ENCODE measurements at regions not wholly inside any gene's neighbourhood (a gene's known extent, or its start where the extent isn't known, plus 50 kb on each side); places are given as distances from the start of the nearest gene placed in this dataset.
A peak's percentile ranks its signal among the peaks of the same experiment; 100 is the strongest.

GRCh38 chr5:172571413-172571812, 69.7 kb upstream of the NEURL1B start:
- no peaks in the 10 kb centered on the region for H3K79me2 ChIP-seq
- H3K27ac ChIP-seq = no peak overlapping the region
- no peak overlapping the region for H3K4me3 ChIP-seq (ENCODE audit: low read depth, low read length)
- H3K4me2 ChIP-seq (ENCODE audit: low read length) = no peak overlapping the region
- H3K36me3 ChIP-seq (ENCODE audit: control insufficient read depth, insufficient read depth, low read length) = no peaks in the 10 kb centered on the region
- no peak overlapping the region for H3K9ac ChIP-seq
- H3K27me3 ChIP-seq (ENCODE audit: control insufficient read depth, insufficient read depth, low read length) = no peaks in the 10 kb centered on the region
- no peak for TF ChIP-seq CTCF (IDR thresholded peaks at IDR 0.05)
- no peaks in the 10 kb centered on the region for H3K9me3 ChIP-seq (ENCODE audit: control insufficient read depth, low read length)
- H2AFZ ChIP-seq = no peak overlapping the region
- peaks cover 2% of the 10 kb centered on the region for H3K4me1 ChIP-seq

- H3K36me3 ChIP-seq (ENCODE audit: control insufficient read depth, insufficient read depth, low read length) = no peaks in the 10 kb centered on the region
- no peak overlapping the region for H3K9ac ChIP-seq
- H3K4me3 ChIP-seq (ENCODE audit: low read depth, low read length) = no peak overlapping the region
- H3K4me1 ChIP-seq = peaks cover 2% of the 10 kb centered on the region
- H3K4me2 ChIP-seq (ENCODE audit: low read length) = no peak overlapping the region
- no peak overlapping the region for H3K27ac ChIP-seq
- peak overlapping the region; percentile 36 for H2AFZ ChIP-seq
- H3K9me3 ChIP-seq (ENCODE audit: control insufficient read depth, low read length) = no peaks in the 10 kb centered on the region
- H3K27me3 ChIP-seq (ENCODE audit: control insufficient read depth, insufficient read depth, low read length) = no peaks in the 10 kb centered on the region
- no peaks in the 10 kb centered on the region for H3K79me2 ChIP-seq
- TF ChIP-seq CTCF (IDR thresholded peaks at IDR 0.05) = no peak
Observed at GRCh38 chr5:172570594-172571334, 70.3 kb upstream of the NEURL1B start.

GRCh38 chr5:172569861-172570558, 71.1 kb upstream of the NEURL1B start:
- Histone ChIP-seq H3K27me3 (ENCODE audit: control insufficient read depth, insufficient read depth, low read length) (no peaks in the 10 kb centered on the region), H2AFZ (peak overlapping the region; percentile 36), H3K9me3 (ENCODE audit: control insufficient read depth, low read length) (no peaks in the 10 kb centered on the region), H3K9ac (no peak overlapping the region), H3K36me3 (ENCODE audit: control insufficient read depth, insufficient read depth, low read length) (no peaks in the 10 kb centered on the region), H3K4me2 (ENCODE audit: low read length) (no peak overlapping the region), H3K4me1 (peaks cover 2% of the 10 kb centered on the region), H3K79me2 (no peaks in the 10 kb centered on the region), H3K27ac (no peak overlapping the region), H3K4me3 (ENCODE audit: low read depth, low read length) (no peak overlapping the region)
- TF ChIP-seq CTCF (IDR thresholded peaks at IDR 0.05) = no peak

DNA sequence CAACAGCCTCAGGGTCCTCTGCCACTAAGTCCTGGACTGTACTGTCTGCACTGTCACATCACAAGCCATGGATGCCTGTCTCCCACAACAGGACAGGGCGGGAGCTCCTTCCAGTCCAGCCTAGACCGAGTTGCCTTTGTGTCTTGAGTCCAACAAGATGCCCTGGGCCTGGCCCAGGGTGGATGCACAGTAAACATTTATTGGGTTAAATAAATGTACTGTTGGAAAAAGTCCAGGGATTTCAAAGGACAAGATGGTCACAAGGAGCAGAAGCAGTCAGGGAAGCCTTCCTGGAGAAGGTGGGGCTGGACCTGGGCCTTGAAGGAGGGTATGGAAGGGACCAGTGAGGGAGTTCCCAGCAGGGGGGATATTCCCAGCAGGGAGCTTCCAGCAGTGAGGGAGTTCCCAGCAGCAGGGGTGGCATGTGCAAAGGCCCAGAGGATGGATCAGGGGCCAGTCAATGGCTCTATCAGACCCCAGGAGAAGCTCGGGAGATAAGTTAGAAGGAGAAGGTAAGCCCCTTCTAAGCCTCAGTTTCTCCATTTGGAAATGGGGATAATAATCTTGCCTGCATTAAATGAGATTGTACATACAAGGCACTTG, 72.7 kb upstream of the NEURL1B start:
- Histone ChIP-seq H3K79me2 (no peaks in the 10 kb centered on the region), H3K4me1 (peaks cover 2% of the 10 kb centered on the region), H3K9ac (no peak overlapping the region), H3K4me3 (ENCODE audit: low read depth, low read length) (no peak overlapping the region), H3K27ac (no peak overlapping the region), H3K9me3 (ENCODE audit: control insufficient read depth, low read length) (no peaks in the 10 kb centered on the region), H2AFZ (no peak overlapping the region), H3K36me3 (ENCODE audit: control insufficient read depth, insufficient read depth, low read length) (no peaks in the 10 kb centered on the region), H3K4me2 (ENCODE audit: low read length) (no peak overlapping the region), H3K27me3 (ENCODE audit: control insufficient read depth, insufficient read depth, low read length) (no peaks in the 10 kb centered on the region)
- TF ChIP-seq CTCF (IDR thresholded peaks at IDR 0.05) = no peak

Data from parathyroid adenoma (tissue), 2 donors.